Endodermal cell (in vitro differentiated cells): ENCODE measurements at regions not wholly inside any gene's neighbourhood (a gene's known extent, or its start where the extent isn't known, plus 50 kb on each side); places are given as distances from the start of the nearest gene placed in this dataset.
A peak's percentile ranks its signal among the peaks of the same experiment; 100 is the strongest.

ENCODE experiments used
- DNase-seq: peaks from one replicate; pipeline ENCODE4 v3.0.0-alpha.2; 2017
- H3K27ac ChIP-seq: 2 replicates; pipeline ENCODE4 v1.5.1; 2013; ENCODE audit warnings: mild to moderate bottlenecking, low read depth, low read length, moderate library complexity
- H3K27me3 ChIP-seq: 2 replicates; pipeline ENCODE4 v1.6.1; 2013; ENCODE audit warnings: mild to moderate bottlenecking, low read length, moderate library complexity; ENCODE audit not compliant: insufficient read depth, control insufficient read depth, poor library complexity, severe bottlenecking
- H3K36me3 ChIP-seq: 2 replicates; pipeline ENCODE4 v1.7.0; 2013; ENCODE audit warnings: mild to moderate bottlenecking, low read length, moderate library complexity; ENCODE audit not compliant: control insufficient read depth, insufficient read depth
- H3K4me1 ChIP-seq: one replicate; pipeline ENCODE4 v1.7.0; 2013; ENCODE audit warnings: low read length; ENCODE audit not compliant: control insufficient read depth, insufficient read depth
- H3K4me3 ChIP-seq: 2 replicates; pipeline ENCODE4 v1.5.1; 2013; ENCODE audit warnings: mild to moderate bottlenecking, low read length, moderate library complexity
- H3K9ac ChIP-seq: 2 replicates; pipeline ENCODE4 v1.6.1; 2013; ENCODE audit warnings: mild to moderate bottlenecking, low read length, moderate library complexity; ENCODE audit not compliant: poor library complexity, severe bottlenecking; ENCODE audit errors: extremely low read depth
- H3K9me3 ChIP-seq: 2 replicates; pipeline ENCODE4 v1.6.1; 2013; ENCODE audit warnings: mild to moderate bottlenecking, low read length, moderate library complexity; ENCODE audit not compliant: control insufficient read depth
- H3K27ac Mint-ChIP-seq: 2 replicates; pipeline ENCODE4 v1.8.0; 2020; ENCODE audit warnings: mixed read lengths
- H3K27me3 Mint-ChIP-seq: 2 replicates; pipeline ENCODE4 v1.8.0; 2021; ENCODE audit warnings: mild to moderate bottlenecking, mixed read lengths; ENCODE audit not compliant: insufficient read depth
- H3K36me3 Mint-ChIP-seq: 2 replicates; pipeline ENCODE4 v1.8.0; 2020; ENCODE audit warnings: low read depth, mixed read lengths
- H3K4me1 Mint-ChIP-seq: 2 replicates; pipeline ENCODE4 v1.8.0; 2020; ENCODE audit warnings: mixed read lengths
- H3K4me3 Mint-ChIP-seq: 2 replicates; pipeline ENCODE4 v1.8.0; 2020; ENCODE audit warnings: mild to moderate bottlenecking, moderate library complexity, mixed read lengths
- H3K9me3 Mint-ChIP-seq: 2 replicates; pipeline ENCODE4 v1.8.0; 2020; ENCODE audit warnings: mild to moderate bottlenecking, mixed read lengths
- WGBS, 2 experiments: methylation state at CpG; one replicate each; pipeline versions ENCODE4 v1.1.5 to v1.1.7; 2013; ENCODE audit warnings: missing lambda C conversion rate in 2 of 2, mixed read lengths in 1 of 2; ENCODE audit not compliant: insufficient coverage in 1 of 2, insufficient read length in 1 of 2; 5-methylcytosine and 5-hydroxymethylcytosine counted together
- TF ChIP-seq, protein P1 (sequence below): fragments of 200-600 bp; sonication (generic); conservative IDR thresholded peaks from 2 replicates; pipeline ENCODE4 v1.5.0; 2021; ENCODE audit warnings: antibody characterized with exemption, mild to moderate bottlenecking

DNA sequence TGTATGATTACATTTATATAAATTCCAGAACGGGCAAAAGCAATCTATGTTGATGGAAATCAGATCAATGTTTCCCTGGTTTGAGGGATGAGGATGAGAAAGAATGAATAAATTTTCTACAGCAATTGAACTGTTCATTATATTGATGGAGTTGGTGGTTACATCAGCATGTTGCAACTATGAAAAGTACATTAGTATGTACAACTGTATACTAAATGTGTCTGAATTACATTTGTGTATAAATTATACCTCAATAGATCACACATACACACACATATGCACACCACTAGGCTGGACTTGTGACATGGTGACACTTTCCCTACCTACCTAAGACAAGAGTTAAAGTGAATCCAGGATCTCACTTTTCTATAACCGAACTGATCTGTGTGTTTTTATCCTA, 608.0 kb downstream of the CDH11 start:
- TF ChIP-seq, protein P1, sequence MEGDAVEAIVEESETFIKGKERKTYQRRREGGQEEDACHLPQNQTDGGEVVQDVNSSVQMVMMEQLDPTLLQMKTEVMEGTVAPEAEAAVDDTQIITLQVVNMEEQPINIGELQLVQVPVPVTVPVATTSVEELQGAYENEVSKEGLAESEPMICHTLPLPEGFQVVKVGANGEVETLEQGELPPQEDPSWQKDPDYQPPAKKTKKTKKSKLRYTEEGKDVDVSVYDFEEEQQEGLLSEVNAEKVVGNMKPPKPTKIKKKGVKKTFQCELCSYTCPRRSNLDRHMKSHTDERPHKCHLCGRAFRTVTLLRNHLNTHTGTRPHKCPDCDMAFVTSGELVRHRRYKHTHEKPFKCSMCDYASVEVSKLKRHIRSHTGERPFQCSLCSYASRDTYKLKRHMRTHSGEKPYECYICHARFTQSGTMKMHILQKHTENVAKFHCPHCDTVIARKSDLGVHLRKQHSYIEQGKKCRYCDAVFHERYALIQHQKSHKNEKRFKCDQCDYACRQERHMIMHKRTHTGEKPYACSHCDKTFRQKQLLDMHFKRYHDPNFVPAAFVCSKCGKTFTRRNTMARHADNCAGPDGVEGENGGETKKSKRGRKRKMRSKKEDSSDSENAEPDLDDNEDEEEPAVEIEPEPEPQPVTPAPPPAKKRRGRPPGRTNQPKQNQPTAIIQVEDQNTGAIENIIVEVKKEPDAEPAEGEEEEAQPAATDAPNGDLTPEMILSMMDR = no peak

DNA sequence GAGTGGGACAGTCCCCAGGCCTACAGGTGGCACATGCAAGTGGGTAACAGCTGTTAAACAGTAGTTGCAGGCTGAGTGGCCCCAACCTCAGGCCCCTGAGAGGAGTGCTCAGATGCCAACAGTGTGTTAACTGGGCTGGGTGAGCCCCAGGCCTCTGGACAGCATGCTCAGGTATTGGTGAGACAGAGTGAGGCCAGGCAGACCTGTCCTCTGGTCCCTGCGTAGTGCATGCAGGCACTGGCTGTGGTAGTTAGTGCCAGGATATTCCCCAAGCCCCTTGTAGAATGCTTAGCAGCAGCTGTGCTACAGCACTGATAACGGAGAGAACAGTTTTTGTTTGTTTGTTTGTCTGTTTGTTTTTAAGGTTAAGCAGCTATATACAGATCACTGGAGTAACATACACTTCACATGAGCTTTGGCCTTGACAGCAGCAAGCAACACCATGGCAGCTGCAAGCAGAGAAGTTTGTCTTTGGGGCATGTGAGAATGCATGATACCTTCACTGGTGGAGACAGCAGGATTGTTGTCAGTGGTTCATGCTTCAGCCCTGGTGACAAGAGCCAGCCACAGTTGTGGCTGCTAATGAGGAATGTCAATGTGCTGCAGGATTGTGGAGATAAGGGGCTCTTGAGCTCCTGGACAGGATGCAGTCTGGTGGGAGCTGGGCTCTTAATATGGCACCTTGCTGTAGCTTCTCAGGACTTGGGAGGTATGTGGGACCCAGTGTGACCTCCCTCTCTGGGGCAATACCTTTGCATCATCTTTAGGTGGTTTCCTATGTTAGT, 614.4 kb downstream of the CDH11 start:
- Mint-ChIP-seq H3K9me3 (no peaks in the 10 kb centered on the region), H3K4me3 (no peak overlapping the region), H3K4me1 (peaks cover 10% of the 10 kb centered on the region), H3K36me3 (no peaks in the 10 kb centered on the region), H3K27ac (no peak overlapping the region), H3K27me3 (peaks cover 21% of the 10 kb centered on the region)
- Histone ChIP-seq H3K4me3 (no peak overlapping the region), H3K27me3 (peaks cover 25% of the 10 kb centered on the region), H3K36me3 (no peaks in the 10 kb centered on the region), H3K27ac (no peak overlapping the region), H3K9ac (no peak overlapping the region), H3K4me1 (peaks cover 8% of the 10 kb centered on the region), H3K9me3 (no peaks in the 10 kb centered on the region)
- TF ChIP-seq, protein P1 = no peak
- DNase-seq = peak; percentile 61
- WGBS, 2 experiments = 91% methylated on average over 2 of the region's 2 CpGs; no CpG with 5 or more reads in 1 of the 2 experiments

More for the DNA sequence above, 608.0 kb downstream of the CDH11 start:
- Mint-ChIP-seq H3K27ac (no peak overlapping the region), H3K4me1 (no peaks in the 10 kb centered on the region), H3K4me3 (no peak overlapping the region), H3K27me3 (no peaks in the 10 kb centered on the region), H3K9me3 (no peaks in the 10 kb centered on the region), H3K36me3 (no peaks in the 10 kb centered on the region)
- DNase-seq = no peak
- Histone ChIP-seq H3K27ac (no peak overlapping the region), H3K27me3 (no peaks in the 10 kb centered on the region), H3K4me3 (no peak overlapping the region), H3K9ac (no peak overlapping the region), H3K4me1 (no peaks in the 10 kb centered on the region), H3K36me3 (no peaks in the 10 kb centered on the region), H3K9me3 (no peaks in the 10 kb centered on the region)
- 86 to 95% methylated on average over 1 to 2 of the region's 2 CpGs for WGBS, 2 experiments

DNA sequence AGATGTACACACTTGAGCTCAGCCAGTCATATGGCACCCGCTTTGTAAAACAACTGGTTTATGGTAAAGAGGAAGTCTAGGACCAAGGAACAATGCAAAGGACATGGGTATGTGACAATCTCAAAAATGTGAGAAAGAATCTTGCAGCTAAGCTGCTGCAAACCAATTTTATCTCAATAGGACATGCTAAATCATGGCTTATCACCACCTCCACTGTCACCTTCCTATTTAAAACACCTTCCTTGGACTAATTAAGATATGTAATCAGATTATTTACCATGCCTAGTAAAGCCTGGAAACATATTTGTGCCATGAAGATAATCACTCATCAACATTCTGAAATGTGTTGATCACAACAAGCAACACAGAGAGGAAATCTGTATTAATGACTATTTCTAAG, 622.7 kb downstream of the CDH11 start:
- DNase-seq = no peak

More for the DNA sequence above, 622.7 kb downstream of the CDH11 start:
- Histone ChIP-seq H3K9ac (no peak overlapping the region), H3K36me3 (no peaks in the 10 kb centered on the region), H3K9me3 (no peaks in the 10 kb centered on the region), H3K27me3 (peaks cover 66% of the 10 kb centered on the region), H3K27ac (no peak overlapping the region), H3K4me1 (no peaks in the 10 kb centered on the region), H3K4me3 (no peak overlapping the region)
- H3K36me3 Mint-ChIP-seq = no peaks in the 10 kb centered on the region
- no peak overlapping the region for H3K27ac Mint-ChIP-seq
- no peaks in the 10 kb centered on the region for H3K9me3 Mint-ChIP-seq
- TF ChIP-seq, protein P1 = no peak
- H3K27me3 Mint-ChIP-seq = peaks cover 41% of the 10 kb centered on the region
- WGBS, 2 experiments = 67 to 100% methylated on average over 1 of the region's 1 CpG
- no peak overlapping the region for H3K4me3 Mint-ChIP-seq
- peaks cover 4% of the 10 kb centered on the region for H3K4me1 Mint-ChIP-seq
